ENCODE measurements at regions not wholly inside any gene's neighbourhood (a gene's known extent, or its start where the extent isn't known, plus 50 kb on each side); places are given as distances from the start of the nearest gene placed in this dataset.
"Not testable (repeated sequence)": the region's sequence is repeated elsewhere in the genome, so short reads cannot be mapped to it uniquely, and the experiment has no call there.

DNA sequence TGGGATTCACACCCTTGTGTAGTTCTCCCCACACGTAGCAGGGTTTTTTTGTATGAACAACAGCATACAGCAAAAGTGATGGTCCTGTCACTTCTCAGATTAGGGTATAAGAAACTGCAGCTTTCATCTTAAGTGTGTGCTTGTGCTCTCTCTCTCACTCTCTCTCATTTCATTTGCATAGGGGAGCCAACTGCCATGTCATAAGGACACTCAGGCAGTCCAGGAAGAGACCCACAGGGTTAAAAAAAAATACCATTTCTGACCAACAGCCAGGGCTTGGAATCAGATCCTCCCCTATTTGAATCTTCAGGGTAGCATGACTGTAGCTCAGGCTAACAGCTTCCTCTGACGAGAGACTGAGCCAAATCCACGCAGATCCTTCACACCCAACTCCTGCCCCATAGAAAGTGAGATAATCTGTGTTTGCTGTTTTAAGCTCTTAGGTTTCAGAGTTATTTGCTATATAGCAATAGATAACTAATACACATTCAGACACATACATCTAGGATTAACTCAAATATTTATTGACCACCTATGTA lies 331.2 kb downstream of the PAPSS1 start:
- no peak for DNase-seq

DNA sequence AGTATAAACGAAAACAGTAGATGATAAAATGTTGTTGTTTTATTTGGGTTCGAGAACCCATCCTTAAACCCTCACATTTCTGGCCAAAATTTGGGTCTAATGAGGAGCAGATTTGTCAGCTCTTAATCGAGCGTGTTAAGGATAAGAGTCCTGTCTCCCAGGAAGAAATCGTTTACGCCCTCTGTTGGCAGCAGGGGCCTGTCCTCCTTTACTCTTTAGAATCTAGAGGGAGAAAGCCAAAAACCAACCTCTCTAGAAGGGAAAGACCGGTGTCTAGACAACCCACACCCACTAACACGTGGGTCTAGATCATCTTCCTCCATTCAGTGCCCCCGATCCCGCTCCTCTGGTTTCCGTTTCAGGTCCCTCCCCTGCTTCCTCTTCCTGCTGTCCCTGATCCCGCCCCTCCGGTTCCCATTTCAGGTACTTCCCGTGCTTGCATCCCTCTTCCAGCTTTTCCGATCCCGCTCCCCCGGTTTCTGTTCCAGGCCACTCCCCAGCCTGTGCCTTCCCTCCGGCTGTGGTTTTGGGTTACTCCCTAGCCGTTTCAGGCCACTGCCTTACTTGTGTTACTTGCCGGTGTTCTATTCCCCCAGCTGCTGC lies 339.1 kb downstream of the PAPSS1 start:
- DNase-seq = no peak

DNA sequence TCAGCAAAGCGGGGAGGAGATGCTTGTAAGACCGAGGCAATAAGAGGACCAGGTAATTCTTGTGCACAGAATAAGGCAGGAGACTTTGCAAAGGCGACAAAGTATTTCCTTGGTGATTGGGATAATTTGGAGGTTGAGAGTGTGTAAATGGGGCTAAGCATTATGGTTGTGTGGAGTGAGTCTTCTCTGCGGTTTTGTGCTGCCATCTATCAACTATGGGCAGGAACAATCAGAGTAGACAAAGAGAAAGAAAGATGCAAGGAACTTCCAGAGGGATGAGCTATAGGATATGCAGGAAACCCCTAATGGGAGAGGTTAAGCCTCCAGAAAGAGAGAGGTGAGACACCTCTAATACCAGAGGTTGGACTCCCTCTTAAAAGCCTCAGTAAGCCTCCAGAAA lies 339.8 kb downstream of the PAPSS1 start:
- DNase-seq = no peak

DNA sequence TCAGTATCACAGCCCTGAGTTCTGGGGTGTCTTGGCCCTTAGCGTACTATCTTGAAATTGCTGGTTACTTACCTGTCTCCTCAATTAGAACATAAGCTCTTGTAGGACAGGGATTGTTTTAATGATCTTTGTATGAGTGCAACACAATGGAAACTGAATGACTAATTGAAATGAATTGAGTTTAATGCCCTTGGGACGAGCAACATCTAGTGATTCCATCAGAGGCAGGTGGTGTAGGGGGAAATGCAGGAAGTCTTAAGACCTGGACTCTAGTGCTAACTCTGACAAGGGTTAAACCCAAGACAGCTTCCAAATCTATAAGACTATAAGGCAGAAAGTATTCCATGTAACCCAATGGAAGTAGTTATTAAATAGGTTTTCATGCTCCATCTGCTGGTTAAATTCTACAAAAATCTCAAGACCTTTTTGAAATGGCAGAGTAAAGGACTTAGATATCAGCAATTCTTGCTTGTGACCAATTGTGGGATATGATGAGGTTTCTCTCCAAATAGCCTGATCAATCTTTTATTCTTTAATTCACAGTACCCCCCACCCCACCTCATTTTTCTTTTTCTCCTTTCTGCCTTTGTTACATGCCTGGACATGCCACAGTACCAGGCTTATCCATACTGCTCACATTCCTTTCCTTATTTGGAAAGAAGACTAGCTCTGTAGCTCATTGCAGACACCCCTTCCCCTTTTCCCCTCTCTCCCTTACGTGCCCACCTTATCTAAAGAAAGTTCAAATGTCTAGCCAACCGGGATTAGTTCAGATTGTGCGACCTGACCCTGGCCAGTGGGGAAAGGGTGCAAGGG lies 340.8 kb downstream of the PAPSS1 start:
- peak; percentile 6 for DNase-seq

DNA sequence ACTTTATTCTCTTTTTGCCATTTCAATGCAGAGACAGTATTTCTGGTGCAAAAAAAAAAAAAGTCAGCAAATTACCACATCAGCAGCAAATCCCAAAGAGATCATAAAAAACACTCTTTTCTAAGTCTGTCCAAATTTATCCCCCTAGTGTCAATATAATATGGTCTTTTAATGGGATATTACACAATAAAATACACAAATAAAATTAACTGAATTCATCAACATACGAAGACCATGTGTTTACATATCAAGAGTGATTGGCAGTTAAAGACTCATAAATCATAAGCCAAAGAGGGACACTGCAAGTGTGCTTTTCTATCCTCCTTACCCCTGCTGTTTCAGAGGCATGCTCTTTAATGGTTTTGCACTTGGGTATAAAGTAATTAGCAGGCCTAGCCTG lies 340.2 kb upstream of the DKK2 start:
- DNase-seq = peak; percentile 11

DNA sequence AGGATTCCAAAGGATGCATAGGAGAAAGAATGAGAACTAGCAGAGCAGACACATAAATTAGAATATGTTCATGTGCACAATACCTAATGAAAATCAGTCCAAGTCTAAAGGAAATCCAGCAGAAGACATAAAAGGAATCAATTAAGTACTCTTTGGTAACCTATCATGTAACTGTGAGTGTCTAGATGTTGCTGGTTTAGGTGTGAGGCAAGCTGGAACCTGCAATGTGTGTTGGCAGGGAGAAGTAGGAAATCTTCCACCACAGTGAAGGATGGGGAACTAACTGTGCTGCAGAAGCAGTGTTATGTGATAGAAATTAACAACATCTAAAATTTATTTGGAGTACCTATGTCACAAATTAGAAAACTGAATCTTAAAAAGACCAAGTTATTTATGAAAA lies 330.8 kb upstream of the DKK2 start:
- peak; percentile 73 for DNase-seq

DNA sequence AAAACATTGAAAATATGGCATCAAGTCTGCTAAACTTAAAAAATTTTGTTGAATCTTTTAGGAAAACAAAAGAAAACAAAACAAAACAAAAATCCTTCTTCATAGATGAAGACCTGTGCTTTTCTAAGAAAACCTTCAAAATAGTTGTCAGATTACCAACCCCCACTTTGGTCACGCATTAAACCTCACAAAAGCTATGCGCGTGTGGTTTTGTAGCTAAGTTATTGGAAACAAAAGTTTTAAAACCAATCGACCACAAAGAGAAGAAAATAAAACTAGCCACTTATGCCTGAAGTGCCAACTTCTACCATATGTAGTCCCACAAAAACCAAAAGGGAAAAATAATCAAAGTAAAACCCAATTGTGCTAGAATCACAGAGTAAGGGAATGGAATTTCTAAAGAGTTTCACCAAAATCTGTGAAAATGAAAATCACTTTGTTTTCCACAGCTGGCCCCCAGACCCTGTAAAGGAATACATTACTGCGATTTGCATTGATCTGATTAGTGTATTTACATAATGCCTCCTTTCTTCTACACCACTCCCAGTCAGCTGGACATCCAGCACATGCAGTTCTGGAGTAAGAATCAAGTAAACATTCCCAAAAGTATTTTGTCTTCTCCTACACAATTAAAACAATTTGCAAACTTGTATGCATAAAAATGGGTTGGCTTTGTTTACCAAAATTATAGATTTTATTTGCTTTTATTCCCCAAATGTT lies 330.1 kb upstream of the DKK2 start:
- no peak for DNase-seq

DNA sequence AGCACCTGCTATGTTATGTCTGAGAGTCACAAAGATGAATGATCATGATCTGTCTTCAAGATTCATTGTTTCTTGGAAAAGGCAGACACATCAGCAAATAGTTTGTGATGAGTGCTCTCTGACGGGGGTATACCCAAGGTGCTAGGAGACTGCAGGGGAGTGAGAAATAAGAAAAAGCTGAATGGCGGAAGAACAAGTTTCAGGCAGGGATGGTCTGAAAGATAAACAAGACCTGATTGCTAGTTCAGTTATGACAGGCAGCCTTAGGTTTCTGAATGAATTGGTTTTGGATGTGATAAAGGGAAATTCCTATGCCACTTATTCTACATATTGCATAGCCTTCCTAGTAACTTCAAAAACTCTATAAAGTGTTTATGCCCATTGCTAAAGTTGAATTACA lies 327.0 kb upstream of the DKK2 start:
- no peak for DNase-seq

DNA sequence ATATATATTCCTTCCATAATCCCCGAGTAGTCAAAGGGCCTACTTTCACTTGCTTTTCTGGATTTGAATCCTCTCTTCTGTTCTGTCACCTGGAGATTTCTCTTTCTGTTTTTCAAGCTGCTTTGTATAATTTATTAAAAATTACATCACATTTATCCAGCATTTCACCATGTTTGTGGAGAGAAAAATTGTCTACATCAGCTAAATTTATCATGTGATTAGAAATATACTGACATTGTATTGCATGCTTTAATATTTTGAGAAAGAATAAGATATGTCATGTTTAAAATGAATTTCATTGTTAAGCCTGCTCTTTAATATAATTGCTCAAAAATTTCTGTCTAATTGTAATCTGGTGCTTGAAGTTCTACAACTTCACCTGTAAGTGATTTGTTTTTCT lies 323.1 kb upstream of the DKK2 start:
- no peak for DNase-seq

DNA sequence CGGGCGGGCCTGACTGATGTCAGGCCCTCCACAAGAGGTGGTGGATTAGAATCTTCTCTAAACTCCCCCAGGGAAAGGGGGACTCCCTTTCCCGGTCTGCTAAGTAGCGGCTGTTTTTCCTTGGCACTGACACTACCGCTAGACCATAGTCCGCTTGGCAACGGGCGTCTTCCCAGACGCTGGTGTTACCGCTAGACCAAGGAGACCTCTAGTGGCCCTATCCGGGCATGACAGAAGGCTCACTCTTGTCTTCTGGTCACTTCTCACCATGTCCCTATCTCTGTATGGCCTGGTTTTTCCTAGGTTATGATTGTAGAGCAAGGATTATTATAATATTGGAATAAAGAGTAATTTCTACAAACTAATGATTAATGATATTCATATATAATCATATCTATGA lies 318.2 kb upstream of the DKK2 start:
- DNase-seq = not testable (repeated sequence)

DNA sequence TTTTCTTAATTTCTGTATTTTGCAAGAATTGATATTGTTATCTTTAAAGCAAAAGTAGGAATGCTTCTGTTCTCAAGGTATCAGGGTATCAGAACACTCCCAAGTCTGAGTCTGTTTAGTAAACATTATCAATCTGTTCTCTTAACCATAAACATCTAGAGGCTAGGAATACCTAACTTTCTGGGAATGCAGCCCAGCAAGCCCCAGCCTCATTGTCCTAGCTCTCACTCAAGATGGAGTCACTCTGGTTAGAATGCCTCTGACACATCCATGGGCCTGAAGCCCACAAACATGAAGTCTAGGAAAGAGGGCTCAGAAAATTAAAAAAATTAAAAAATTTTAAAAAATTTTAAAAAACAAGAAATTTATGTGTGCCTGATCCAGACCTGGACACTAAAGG lies 315.1 kb upstream of the DKK2 start:
- DNase-seq = no peak

DNA sequence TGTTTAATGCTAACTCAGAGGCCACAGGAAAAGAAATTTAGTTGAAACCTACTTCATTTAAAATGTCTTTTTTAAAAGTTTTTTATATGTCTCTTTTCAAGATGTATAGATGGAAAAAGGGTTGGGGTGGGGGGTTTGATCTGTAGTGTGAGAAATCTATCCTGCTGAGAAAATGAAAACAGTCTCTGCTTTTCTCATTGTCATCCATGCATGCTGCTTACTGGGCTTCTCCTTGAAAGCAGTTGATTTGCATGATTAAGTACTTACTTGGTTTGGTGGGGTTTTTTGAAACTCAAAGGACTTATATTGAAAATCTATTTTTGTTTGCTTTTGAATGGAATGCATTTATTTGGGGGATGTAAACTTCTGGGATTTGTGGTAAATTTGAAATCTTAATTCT lies 313.6 kb upstream of the DKK2 start:
- DNase-seq = no peak

DNA sequence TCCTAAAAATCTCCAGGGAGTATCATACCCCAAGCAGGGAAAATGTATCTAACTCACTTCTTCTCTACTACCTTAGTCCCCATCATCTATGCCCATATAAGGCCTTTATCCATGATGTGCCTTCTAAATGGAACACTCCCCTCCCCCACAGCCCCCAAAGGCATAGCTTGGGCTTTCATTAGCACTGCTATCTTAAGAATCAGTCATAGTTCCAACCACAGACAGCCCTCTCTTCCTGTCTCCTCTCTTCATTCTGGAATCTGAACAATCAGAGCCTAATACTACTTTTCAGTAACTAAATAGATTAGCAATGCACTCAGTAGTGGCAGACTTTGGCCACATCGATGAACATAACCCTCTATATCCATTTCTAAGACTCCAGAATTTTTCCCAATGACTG lies 313.2 kb upstream of the DKK2 start:
- no peak for DNase-seq

DNA sequence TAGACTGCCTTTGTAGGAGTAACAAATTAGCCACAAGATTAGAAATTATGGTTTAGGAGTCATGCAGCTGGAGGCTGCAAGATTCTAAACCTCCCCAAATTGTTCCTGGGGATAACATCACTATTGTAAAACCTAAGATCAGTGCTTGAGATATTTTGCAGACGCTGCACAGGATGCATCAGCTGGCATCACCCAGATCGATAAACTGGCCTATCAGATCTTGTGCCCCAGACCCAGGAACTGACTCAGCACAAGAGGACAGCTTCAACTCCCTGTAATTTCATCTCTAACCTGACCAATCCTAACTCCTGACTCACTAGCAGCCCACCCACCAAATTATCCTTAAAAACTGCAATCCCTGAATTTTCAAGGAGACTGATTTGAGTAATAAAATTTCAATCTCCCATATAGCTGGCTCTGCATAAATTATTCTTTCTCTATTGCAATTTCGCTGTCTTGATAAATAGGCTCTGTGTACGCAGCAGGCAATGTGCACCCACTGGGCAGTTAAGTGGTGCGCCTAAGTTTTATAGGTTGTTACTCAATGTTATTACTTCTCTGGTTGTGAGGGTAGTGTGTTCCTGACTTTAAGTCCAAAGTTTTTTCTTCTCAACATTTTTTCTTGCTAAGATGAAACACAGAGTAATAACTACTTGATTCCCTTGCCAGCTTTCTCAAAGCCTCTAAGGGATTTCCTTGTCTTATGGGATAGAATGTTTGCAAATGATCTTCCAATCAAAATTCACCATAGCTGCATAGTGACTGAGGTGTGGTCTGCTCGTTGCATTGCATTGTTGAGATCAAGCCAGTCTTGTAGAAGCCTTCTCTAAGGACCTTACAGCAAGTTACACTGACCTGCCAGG lies 312.3 kb upstream of the DKK2 start:
- DNase-seq = no peak

DNA sequence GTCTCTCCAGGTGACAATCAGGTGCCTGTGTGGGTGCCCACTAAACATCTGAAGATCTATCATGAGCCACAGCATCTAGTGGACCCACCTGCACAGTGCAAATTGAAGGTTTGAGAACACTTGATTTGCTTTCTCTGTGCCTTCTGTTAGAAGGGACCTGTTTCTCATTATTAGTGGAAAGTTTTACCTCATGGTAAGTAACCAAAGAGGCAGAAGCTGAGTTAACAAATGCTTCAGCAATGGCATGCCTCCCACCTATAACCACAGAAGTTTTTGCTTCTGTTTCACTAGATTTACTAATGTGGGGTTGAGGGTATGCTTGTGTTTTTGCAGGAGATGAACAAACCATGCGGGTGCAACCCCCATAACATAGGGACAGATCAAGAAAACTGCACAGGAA lies 297.4 kb upstream of the DKK2 start:
- DNase-seq = no peak

DNA sequence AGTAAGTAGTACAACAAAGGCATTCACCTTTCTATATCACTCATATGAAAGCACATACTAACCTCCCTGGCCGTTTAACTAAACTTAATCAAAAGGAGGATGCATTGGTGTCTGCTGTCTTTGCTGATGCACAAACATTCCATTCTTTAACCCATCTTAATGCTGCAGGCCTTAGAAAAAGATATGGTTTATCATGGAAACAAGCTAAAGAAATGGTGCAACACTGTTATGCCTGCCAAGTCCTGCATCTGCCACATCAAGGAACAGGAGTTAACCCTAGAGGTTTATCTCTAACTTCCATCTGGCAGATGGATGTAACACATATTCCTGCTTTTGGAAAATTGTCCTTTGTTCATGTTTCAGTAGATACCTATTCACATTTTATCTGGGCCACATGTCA lies 296.5 kb upstream of the DKK2 start:
- not testable (repeated sequence) for DNase-seq

DNA sequence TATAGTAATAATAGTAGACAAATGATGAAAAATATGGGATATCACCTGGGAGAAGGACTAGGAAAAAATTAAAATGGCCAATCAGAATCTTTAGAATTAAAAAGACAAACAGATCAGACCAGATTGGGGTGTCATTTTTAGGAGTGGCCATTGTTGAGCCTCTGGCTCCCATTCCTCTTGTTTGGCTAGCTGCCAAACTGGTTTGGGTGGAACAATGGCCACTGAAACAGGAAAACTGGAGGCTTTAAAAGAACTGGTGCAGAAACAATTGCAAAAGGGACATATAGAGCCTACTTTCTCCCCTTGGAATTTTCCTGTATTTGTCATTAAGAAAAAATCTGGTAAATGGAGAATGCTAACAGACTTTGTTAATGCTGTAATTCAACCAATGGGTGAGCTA lies 294.8 kb upstream of the DKK2 start:
- DNase-seq = no peak

DNA sequence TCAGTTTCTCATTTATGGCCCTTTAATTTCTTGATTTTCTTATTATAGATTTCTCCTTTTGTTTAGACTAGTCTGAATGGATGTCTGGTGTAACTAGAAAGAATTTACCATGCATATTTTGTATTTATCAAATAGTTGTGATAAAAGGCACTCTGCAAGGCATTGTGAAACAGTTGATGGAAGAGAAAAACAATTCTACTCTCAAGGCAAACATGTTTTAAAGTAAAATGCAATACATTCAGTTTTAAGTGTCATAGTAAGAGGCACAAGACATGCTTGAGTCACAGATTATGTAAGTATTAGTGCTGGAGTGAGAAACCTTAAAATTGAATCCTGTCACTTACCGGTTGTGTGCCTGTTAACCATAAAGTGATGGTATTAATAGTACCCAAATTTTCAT lies 283.3 kb upstream of the DKK2 start:
- DNase-seq = no peak

DNA sequence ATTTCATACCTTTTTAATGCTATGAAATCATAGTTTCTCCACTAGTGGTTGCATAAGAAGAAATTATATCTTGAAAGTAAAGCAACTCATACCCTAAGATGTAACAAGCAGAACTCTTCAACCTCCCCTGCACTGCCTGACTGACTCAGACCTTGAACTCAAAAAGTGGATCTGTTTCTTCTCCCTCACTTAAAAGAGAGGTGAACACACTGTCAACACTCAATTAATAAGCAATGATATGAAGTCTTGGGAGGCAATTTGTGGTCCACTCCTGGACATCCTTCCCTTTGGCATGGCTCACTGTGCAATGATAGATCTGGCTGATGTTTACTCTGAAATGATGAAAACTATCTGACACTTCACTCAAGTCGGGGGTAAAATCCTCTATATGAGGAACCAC lies 282.0 kb upstream of the DKK2 start:
- DNase-seq = no peak

DNA sequence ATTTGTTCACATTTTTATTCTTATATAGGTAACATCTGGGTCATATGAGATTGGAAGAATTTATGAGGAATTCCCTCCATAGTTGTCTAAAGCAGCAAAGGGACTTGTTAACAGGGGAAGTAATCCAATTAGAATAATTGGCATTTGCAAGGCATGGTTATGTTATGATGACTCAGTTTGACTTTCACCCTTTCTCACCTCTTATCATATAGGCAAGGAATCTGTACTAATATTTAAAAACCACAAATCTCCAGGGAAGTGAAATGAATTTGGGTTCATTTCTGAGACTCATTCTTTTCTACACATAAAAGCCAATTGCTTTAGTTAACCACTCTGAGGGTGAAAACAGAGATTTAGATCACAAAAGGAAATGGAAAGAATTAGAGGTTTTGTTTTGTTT lies 281.5 kb upstream of the DKK2 start:
- DNase-seq = no peak

DNA sequence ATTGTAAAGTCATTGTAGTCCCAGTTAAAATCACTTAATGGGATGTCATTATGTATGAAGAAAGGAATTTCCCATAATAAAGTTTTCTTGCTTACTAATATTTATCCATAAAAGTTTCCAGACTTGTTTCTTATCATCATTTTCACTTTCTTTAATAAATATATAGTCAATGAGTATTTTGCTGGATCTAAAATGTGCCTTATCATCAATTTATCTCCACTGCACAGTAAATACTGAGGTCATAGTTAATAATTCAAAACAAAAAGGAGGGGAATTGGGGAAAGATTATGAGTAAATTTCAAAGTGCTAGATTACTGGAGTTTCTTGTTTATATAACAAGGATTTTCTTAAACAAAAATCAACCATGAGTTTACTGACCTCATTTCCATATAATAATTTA lies 279.5 kb upstream of the DKK2 start:
- no peak for DNase-seq

DNA sequence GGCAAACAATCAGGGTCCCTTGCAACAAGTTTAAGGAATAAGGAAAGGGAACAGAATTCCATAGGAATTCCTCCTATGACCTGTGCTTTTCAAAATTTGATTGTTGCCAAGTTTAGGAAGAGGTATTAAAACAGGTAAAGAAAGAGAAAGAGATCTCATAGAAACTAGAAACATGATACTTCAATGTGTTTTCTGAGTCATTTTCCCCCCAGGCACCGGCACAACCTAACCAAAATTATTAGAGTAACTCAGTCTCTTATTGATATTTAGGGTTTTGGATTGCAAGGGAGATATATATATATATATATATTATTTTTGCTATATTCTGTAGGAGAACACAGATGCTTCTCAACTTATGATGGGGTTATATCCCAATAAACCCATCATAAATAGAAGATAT lies 278.0 kb upstream of the DKK2 start:
- no peak for DNase-seq

DNA sequence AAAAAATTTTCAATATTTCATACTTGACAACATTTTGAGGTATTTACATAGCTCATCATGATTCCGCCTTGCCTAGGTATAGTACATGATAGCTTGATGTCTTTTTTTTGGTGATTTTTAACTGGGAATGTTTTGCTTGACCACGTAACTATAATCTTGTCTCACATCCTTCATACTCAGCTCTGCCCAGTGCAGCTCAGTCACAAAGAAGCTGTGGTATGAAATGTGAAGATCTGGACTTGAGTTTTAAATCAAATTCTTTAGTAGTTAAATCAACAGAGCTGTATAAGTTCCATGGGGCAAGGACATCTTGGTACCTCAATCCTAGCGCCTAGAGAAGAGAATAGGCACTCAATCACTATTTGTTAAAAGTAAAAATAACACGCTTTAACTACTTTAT lies 276.3 kb upstream of the DKK2 start:
- DNase-seq = no peak
